Stimulated activated effector memory CD8-positive, alpha-beta T cell treated with anti-CD3 and anti-CD28 coated beads, Interleukin-12 subunit alpha, Interleukin-12 subunit beta, amount 100 ng/mL, for 72 hours (primary cell): ENCODE measurements at regions not wholly inside any gene's neighbourhood (a gene's known extent, or its start where the extent isn't known, plus 50 kb on each side); places are given as distances from the start of the nearest gene placed in this dataset.
A peak's percentile ranks its signal among the peaks of the same experiment; 100 is the strongest.

Source experiments
- ATAC-seq: fragments of 150-1000 bp; cut with Tn5 transposase; 2 replicates; pipeline ENCODE4 v1.10.0; 2021
- DNase-seq, 2 donors: peaks; one replicate each; pipeline ENCODE4 v3.0.0; 2021 to 2022; ENCODE audit warnings: low spot score in 2 of 2
- H3K27ac Mint-ChIP-seq: one replicate; pipeline ENCODE4 v1.8.0; 2022; ENCODE audit warnings: mild to moderate bottlenecking, mixed read lengths
- H3K36me3 Mint-ChIP-seq: one replicate; pipeline ENCODE4 v1.8.0; 2022; ENCODE audit warnings: mild to moderate bottlenecking, mixed read lengths
- H3K4me1 Mint-ChIP-seq: one replicate; pipeline ENCODE4 v1.8.0; 2022; ENCODE audit warnings: mixed read lengths
- H3K4me3 Mint-ChIP-seq: one replicate; pipeline ENCODE4 v1.8.0; 2022; ENCODE audit warnings: mild to moderate bottlenecking, mixed read lengths
- H3K9me3 Mint-ChIP-seq: one replicate; pipeline ENCODE4 v1.8.0; 2022; ENCODE audit warnings: mixed read lengths

GRCh38 chr12:130043685-130044406 is 118.4 kb upstream of the FZD10 start:
- DNase-seq (no peak), ATAC-seq (no peak)
- no peak overlapping the region for H3K27ac Mint-ChIP-seq
- no peaks in the 10 kb centered on the region for H3K36me3 Mint-ChIP-seq
- H3K4me3 Mint-ChIP-seq: no peak overlapping the region
- peaks cover 6% of the 10 kb centered on the region for H3K9me3 Mint-ChIP-seq
- H3K4me1 Mint-ChIP-seq: peaks cover 5% of the 10 kb centered on the region

GRCh38 chr12:130044991-130045621 is 117.2 kb upstream of the FZD10 start:
- Mint-ChIP-seq H3K27ac (no peak overlapping the region), H3K4me3 (no peak overlapping the region), H3K9me3 (peaks cover 7% of the 10 kb centered on the region), H3K4me1 (peaks cover 5% of the 10 kb centered on the region), H3K36me3 (no peaks in the 10 kb centered on the region)
- no peak for DNase-seq
- no peak for ATAC-seq

GRCh38 chr12:130049666-130050065 is 112.6 kb upstream of the FZD10 start:
- Mint-ChIP-seq H3K36me3 (peaks cover 2% of the 10 kb centered on the region), H3K9me3 (peaks cover 4% of the 10 kb centered on the region), H3K27ac (no peak overlapping the region), H3K4me1 (no peaks in the 10 kb centered on the region), H3K4me3 (no peak overlapping the region)
- ATAC-seq (no peak), DNase-seq (no peak)

- DNase-seq (no peak), ATAC-seq (no peak)
- Mint-ChIP-seq H3K36me3 (peaks cover 13% of the 10 kb centered on the region), H3K4me1 (peaks cover 7% of the 10 kb centered on the region), H3K9me3 (peaks cover 14% of the 10 kb centered on the region), H3K27ac (no peak overlapping the region), H3K4me3 (no peak overlapping the region)
These were observed 110.4 kb upstream of the FZD10 start for GRCh38 chr12:130051900-130052299.

GRCh38 chr12:130053651-130054069 is 108.6 kb upstream of the FZD10 start:
- Mint-ChIP-seq H3K4me3 (no peak overlapping the region), H3K36me3 (peaks cover 13% of the 10 kb centered on the region), H3K9me3 (peaks cover 14% of the 10 kb centered on the region), H3K27ac (no peak overlapping the region), H3K4me1 (peaks cover 7% of the 10 kb centered on the region)
- no peak for DNase-seq
- no peak for ATAC-seq

- Mint-ChIP-seq H3K4me1 (peaks cover 7% of the 10 kb centered on the region), H3K36me3 (peaks cover 13% of the 10 kb centered on the region), H3K27ac (peak overlapping the region; percentile 88), H3K4me3 (no peak overlapping the region), H3K9me3 (peaks cover 14% of the 10 kb centered on the region)
- ATAC-seq: no peak
- DNase-seq: no peak
These were observed 107.5 kb upstream of the FZD10 start for GRCh38 chr12:130054803-130055202.

- H3K9me3 Mint-ChIP-seq: peaks cover 11% of the 10 kb centered on the region
- no peak overlapping the region for H3K4me3 Mint-ChIP-seq
- DNase-seq: no peak
- peaks cover 7% of the 10 kb centered on the region for H3K4me1 Mint-ChIP-seq
- no peak for ATAC-seq
- peaks cover 13% of the 10 kb centered on the region for H3K36me3 Mint-ChIP-seq
- no peak overlapping the region for H3K27ac Mint-ChIP-seq
These were observed 103.3 kb upstream of the FZD10 start for GRCh38 chr12:130058926-130059472.

GRCh38 chr12:130063866-130064265 is 98.4 kb upstream of the FZD10 start:
- no peak for DNase-seq
- Mint-ChIP-seq H3K9me3 (no peaks in the 10 kb centered on the region), H3K4me3 (no peak overlapping the region), H3K36me3 (no peaks in the 10 kb centered on the region), H3K4me1 (no peaks in the 10 kb centered on the region), H3K27ac (no peak overlapping the region)
- no peak for ATAC-seq

- H3K9me3 Mint-ChIP-seq: no peaks in the 10 kb centered on the region
- ATAC-seq: no peak
- no peak overlapping the region for H3K27ac Mint-ChIP-seq
- no peaks in the 10 kb centered on the region for H3K36me3 Mint-ChIP-seq
- H3K4me1 Mint-ChIP-seq: no peaks in the 10 kb centered on the region
- no peak overlapping the region for H3K4me3 Mint-ChIP-seq
- no peak for DNase-seq
These were observed 97.3 kb upstream of the FZD10 start for GRCh38 chr12:130064999-130065398.

- no peaks in the 10 kb centered on the region for H3K9me3 Mint-ChIP-seq
- no peak for ATAC-seq
- no peak for DNase-seq
- H3K36me3 Mint-ChIP-seq: no peaks in the 10 kb centered on the region
- no peak overlapping the region for H3K4me3 Mint-ChIP-seq
- no peaks in the 10 kb centered on the region for H3K4me1 Mint-ChIP-seq
- no peak overlapping the region for H3K27ac Mint-ChIP-seq
These were observed 95.5 kb upstream of the FZD10 start for GRCh38 chr12:130066742-130067141.

GRCh38 chr12:130068741-130069140 is 93.5 kb upstream of the FZD10 start:
- H3K36me3 Mint-ChIP-seq: no peaks in the 10 kb centered on the region
- ATAC-seq: no peak

GRCh38 chr12:130070126-130070611 is 92.1 kb upstream of the FZD10 start:
- Mint-ChIP-seq H3K36me3 (no peaks in the 10 kb centered on the region), H3K27ac (no peak overlapping the region), H3K9me3 (no peaks in the 10 kb centered on the region), H3K4me3 (no peak overlapping the region), H3K4me1 (no peaks in the 10 kb centered on the region)
- ATAC-seq (no peak), DNase-seq (no peak)

More at GRCh38 chr12:130068741-130069140, 93.5 kb upstream of the FZD10 start:
- no peak for DNase-seq
- Mint-ChIP-seq H3K4me3 (no peak overlapping the region), H3K27ac (no peak overlapping the region), H3K4me1 (no peaks in the 10 kb centered on the region), H3K9me3 (no peaks in the 10 kb centered on the region)

GRCh38 chr12:130073721-130074120 is 88.5 kb upstream of the FZD10 start:
- Mint-ChIP-seq H3K36me3 (no peaks in the 10 kb centered on the region), H3K4me1 (no peaks in the 10 kb centered on the region), H3K4me3 (no peak overlapping the region), H3K27ac (no peak overlapping the region), H3K9me3 (peaks cover 12% of the 10 kb centered on the region)
- DNase-seq: no peak
- ATAC-seq: no peak

- Mint-ChIP-seq H3K9me3 (peaks cover 12% of the 10 kb centered on the region), H3K4me1 (no peaks in the 10 kb centered on the region), H3K36me3 (no peaks in the 10 kb centered on the region), H3K4me3 (no peak overlapping the region), H3K27ac (no peak overlapping the region)
- ATAC-seq: no peak
- DNase-seq: no peak
These were observed 87.4 kb upstream of the FZD10 start for GRCh38 chr12:130074661-130075406.

GRCh38 chr12:130075497-130076076 is 86.7 kb upstream of the FZD10 start:
- Mint-ChIP-seq H3K36me3 (no peaks in the 10 kb centered on the region), H3K4me3 (no peak overlapping the region), H3K9me3 (peaks cover 12% of the 10 kb centered on the region), H3K4me1 (no peaks in the 10 kb centered on the region), H3K27ac (no peak overlapping the region)
- DNase-seq (no peak), ATAC-seq (no peak)
